ENCODE measurements at regions not wholly inside any gene's neighbourhood (a gene's known extent, or its start where the extent isn't known, plus 50 kb on each side); places are given as distances from the start of the nearest gene placed in this dataset.

- no peaks in the 10 kb centered on the region for H3K79me2 ChIP-seq (ENCODE audit: insufficient read depth, low read length)
- H3K27me3 ChIP-seq (ENCODE audit: insufficient read depth, low read length), result no peaks in the 10 kb centered on the region
- H3K4me3 ChIP-seq (ENCODE audit: insufficient read depth, low read depth, low read length), result no peak overlapping the region
- H3K36me3 Mint-ChIP-seq (ENCODE audit: low read depth, unreplicated experiment), result no peaks in the 10 kb centered on the region
- no peak overlapping the region for H3K4me3 Mint-ChIP-seq (ENCODE audit: unreplicated experiment)
- no peak overlapping the region for H3K27ac ChIP-seq (ENCODE audit: low read depth, low read length)
- peaks cover 4% of the 10 kb centered on the region for H3K4me1 ChIP-seq (ENCODE audit: insufficient read depth, low read length)
- peak; percentile 46 for DNase-seq (ENCODE audit: low read depth)
- no peak overlapping the region for H2AFZ ChIP-seq (ENCODE audit: low read depth, low read length)
- H3K9me3 Mint-ChIP-seq (ENCODE audit: unreplicated experiment), result no peaks in the 10 kb centered on the region
- no peaks in the 10 kb centered on the region for H3K36me3 ChIP-seq (ENCODE audit: insufficient read depth, low read length)
- H3K9ac ChIP-seq (ENCODE audit: low read length), result no peak overlapping the region
- H3K27me3 Mint-ChIP-seq (ENCODE audit: low read depth, unreplicated experiment), result no peaks in the 10 kb centered on the region
- no peaks in the 10 kb centered on the region for H4K20me1 ChIP-seq (ENCODE audit: insufficient read depth, low read length)
- no peak overlapping the region for H3K27ac Mint-ChIP-seq (ENCODE audit: unreplicated experiment)
- no peak overlapping the region for H3K4me2 ChIP-seq (ENCODE audit: low read length)
- TF ChIP-seq CTCF (IDR thresholded peaks at IDR 0.05; ENCODE audit: insufficient read depth, low read depth, low read length) (no peak), EZH2 (IDR thresholded peaks at IDR 0.05; ENCODE audit: insufficient read depth, low read length) (no peak)
- no peaks in the 10 kb centered on the region for H3K4me1 Mint-ChIP-seq (ENCODE audit: low read depth, unreplicated experiment)
- FAIRE-seq, result no peak
- H3K9me3 ChIP-seq (ENCODE audit: insufficient read depth, low read depth, low read length), result no peaks in the 10 kb centered on the region
These were observed 326.6 kb upstream of the KLF6 start for GRCh38 chr10:4111643-4112042.

- H3K4me2 ChIP-seq (ENCODE audit: low read length), result no peak overlapping the region
- FAIRE-seq, result peak; percentile 55
These were observed 324.5 kb upstream of the KLF6 start for GRCh38 chr10:4109469-4109868.

More at GRCh38 chr10:4109469-4109868, 324.5 kb upstream of the KLF6 start:
- no peaks in the 10 kb centered on the region for H3K9me3 ChIP-seq (ENCODE audit: insufficient read depth, low read depth, low read length)
- no peak overlapping the region for H3K4me3 ChIP-seq (ENCODE audit: insufficient read depth, low read depth, low read length)
- H3K27ac ChIP-seq (ENCODE audit: low read depth, low read length), result no peak overlapping the region
- peak; percentile 72 for DNase-seq (ENCODE audit: low read depth)
- TF ChIP-seq CTCF (IDR thresholded peaks at IDR 0.05; ENCODE audit: insufficient read depth, low read depth, low read length) (no peak), EZH2 (IDR thresholded peaks at IDR 0.05; ENCODE audit: insufficient read depth, low read length) (no peak)
- Mint-ChIP-seq H3K9me3 (ENCODE audit: unreplicated experiment) (peaks cover 4% of the 10 kb centered on the region), H3K27me3 (ENCODE audit: low read depth, unreplicated experiment) (no peaks in the 10 kb centered on the region), H3K36me3 (ENCODE audit: low read depth, unreplicated experiment) (no peaks in the 10 kb centered on the region), H3K27ac (ENCODE audit: unreplicated experiment) (no peak overlapping the region), H3K4me3 (ENCODE audit: unreplicated experiment) (no peak overlapping the region), H3K4me1 (ENCODE audit: low read depth, unreplicated experiment) (no peaks in the 10 kb centered on the region)
- no peak overlapping the region for H2AFZ ChIP-seq (ENCODE audit: low read depth, low read length)
- H3K9ac ChIP-seq (ENCODE audit: low read length), result no peak overlapping the region
- H3K79me2 ChIP-seq (ENCODE audit: insufficient read depth, low read length), result no peaks in the 10 kb centered on the region
- H3K4me1 ChIP-seq (ENCODE audit: insufficient read depth, low read length), result peaks cover 4% of the 10 kb centered on the region
- no peaks in the 10 kb centered on the region for H4K20me1 ChIP-seq (ENCODE audit: insufficient read depth, low read length)
- H3K27me3 ChIP-seq (ENCODE audit: insufficient read depth, low read length), result no peaks in the 10 kb centered on the region
- no peaks in the 10 kb centered on the region for H3K36me3 ChIP-seq (ENCODE audit: insufficient read depth, low read length)
